Activated T-cell treated with anti-CD3 and anti-CD28 coated beads, Interleukin-2, amount 50 U/mL, for 72 hours (primary cell): ENCODE measurements at regions not wholly inside any gene's neighbourhood (a gene's known extent, or its start where the extent isn't known, plus 50 kb on each side); places are given as distances from the start of the nearest gene placed in this dataset.

Experiments used
- ATAC-seq, 2 donors: fragments of 150-1000 bp; cut with Tn5 transposase; replicated peaks in 1 of 2; 2 replicates each; pipeline ENCODE4 v1.10.0; 2021; ENCODE audit warnings: moderate library complexity in 2 of 2, mild to moderate bottlenecking in 1 of 2
- DNase-seq, 2 donors: peaks; one replicate each; pipeline ENCODE4 v3.0.0; 2021 to 2022; ENCODE audit warnings: mixed read lengths in 1 of 2
- H3K27ac Mint-ChIP-seq: one replicate; pipeline ENCODE4 v1.8.0; 2022; ENCODE audit warnings: mild to moderate bottlenecking, moderate library complexity, mixed read lengths
- H3K27me3 Mint-ChIP-seq: one replicate; pipeline ENCODE4 v1.8.0; 2022; ENCODE audit warnings: low read depth, mixed read lengths
- H3K36me3 Mint-ChIP-seq, 2 donors: one replicate each; pipeline ENCODE4 v1.8.0; 2022; ENCODE audit warnings: mixed read lengths in 2 of 2, mild to moderate bottlenecking in 1 of 2; ENCODE audit not compliant: insufficient read depth in 2 of 2
- H3K4me1 Mint-ChIP-seq: one replicate; pipeline ENCODE4 v1.8.0; 2022; ENCODE audit warnings: low read depth, mixed read lengths
- H3K4me3 Mint-ChIP-seq, 2 donors: one replicate each; pipeline ENCODE4 v1.8.0; 2022; ENCODE audit warnings: mild to moderate bottlenecking in 2 of 2, mixed read lengths in 2 of 2, moderate library complexity in 2 of 2
- H3K9me3 Mint-ChIP-seq, 2 donors: one replicate each; pipeline ENCODE4 v1.8.0; 2022; ENCODE audit warnings: mixed read lengths in 2 of 2

- DNase-seq: no peak
- no peaks in the 10 kb centered on the region for H3K9me3 Mint-ChIP-seq
- H3K4me1 Mint-ChIP-seq: no peaks in the 10 kb centered on the region
- H3K27ac Mint-ChIP-seq: no peak overlapping the region
- no peak for ATAC-seq
- H3K27me3 Mint-ChIP-seq: peaks cover 25% of the 10 kb centered on the region
- H3K36me3 Mint-ChIP-seq: no peaks in the 10 kb centered on the region
- no peak overlapping the region for H3K4me3 Mint-ChIP-seq
Observed at GRCh38 chr4:81881855-81882621, 410.3 kb upstream of the RASGEF1B start.

GRCh38 chr4:81876106-81876505 is 404.4 kb upstream of the RASGEF1B start:
- no peak overlapping the region for H3K27ac Mint-ChIP-seq
- H3K4me1 Mint-ChIP-seq: no peaks in the 10 kb centered on the region
- H3K4me3 Mint-ChIP-seq: no peak overlapping the region
- no peaks in the 10 kb centered on the region for H3K36me3 Mint-ChIP-seq
- DNase-seq (no peak), ATAC-seq (no peak)
- no peaks in the 10 kb centered on the region for H3K9me3 Mint-ChIP-seq
- H3K27me3 Mint-ChIP-seq: peaks cover 8% of the 10 kb centered on the region

- H3K27me3 Mint-ChIP-seq: peaks cover 8% of the 10 kb centered on the region
- ATAC-seq (no peak), DNase-seq (no peak)
- H3K27ac Mint-ChIP-seq: no peak overlapping the region
- no peaks in the 10 kb centered on the region for H3K4me1 Mint-ChIP-seq
- no peaks in the 10 kb centered on the region for H3K36me3 Mint-ChIP-seq
- H3K4me3 Mint-ChIP-seq: no peak overlapping the region
- H3K9me3 Mint-ChIP-seq: no peaks in the 10 kb centered on the region
Observed at GRCh38 chr4:81874661-81875515, 403.2 kb upstream of the RASGEF1B start.

- no peak for ATAC-seq
- no peaks in the 10 kb centered on the region for H3K36me3 Mint-ChIP-seq
- H3K27me3 Mint-ChIP-seq: no peaks in the 10 kb centered on the region
- DNase-seq: no peak
- no peak overlapping the region for H3K27ac Mint-ChIP-seq
- H3K4me3 Mint-ChIP-seq: no peak overlapping the region
- no peaks in the 10 kb centered on the region for H3K9me3 Mint-ChIP-seq
- no peaks in the 10 kb centered on the region for H3K4me1 Mint-ChIP-seq
Observed at GRCh38 chr4:81870275-81870674, 398.6 kb upstream of the RASGEF1B start.

GRCh38 chr4:81860111-81860510 is 388.4 kb upstream of the RASGEF1B start:
- Mint-ChIP-seq H3K4me1 (no peaks in the 10 kb centered on the region), H3K36me3 (peaks cover 0 to 1% of the 10 kb centered on the region in 2 donors), H3K27ac (no peak overlapping the region), H3K4me3 (no peak overlapping the region), H3K27me3 (peaks cover 9% of the 10 kb centered on the region), H3K9me3 (peaks cover 1% of the 10 kb centered on the region in 2 donors)
- ATAC-seq: no peak
- DNase-seq: no peak

GRCh38 chr4:81854406-81854805 is 382.7 kb upstream of the RASGEF1B start:
- peaks cover 9% of the 10 kb centered on the region for H3K27me3 Mint-ChIP-seq
- no peak overlapping the region for H3K4me3 Mint-ChIP-seq
- ATAC-seq: no peak
- H3K4me1 Mint-ChIP-seq: peaks cover 16% of the 10 kb centered on the region
- H3K36me3 Mint-ChIP-seq: peaks cover 5 to 19% of the 10 kb centered on the region in 2 donors
- peaks cover 13 to 14% of the 10 kb centered on the region in 2 donors for H3K9me3 Mint-ChIP-seq
- no peak overlapping the region for H3K27ac Mint-ChIP-seq
- no peak for DNase-seq

GRCh38 chr4:81852031-81852715 is 380.5 kb upstream of the RASGEF1B start:
- H3K27me3 Mint-ChIP-seq: peaks cover 9% of the 10 kb centered on the region

GRCh38 chr4:81850701-81851100 is 379.0 kb upstream of the RASGEF1B start:
- Mint-ChIP-seq H3K4me3 (no peak overlapping the region), H3K27ac (no peak overlapping the region), H3K27me3 (peaks cover 9% of the 10 kb centered on the region), H3K4me1 (peaks cover 16% of the 10 kb centered on the region), H3K9me3 (peaks cover 13 to 14% of the 10 kb centered on the region in 2 donors), H3K36me3 (peaks cover 5 to 19% of the 10 kb centered on the region in 2 donors)
- DNase-seq (no peak), ATAC-seq (no peak)

More at GRCh38 chr4:81852031-81852715, 380.5 kb upstream of the RASGEF1B start:
- ATAC-seq (no peak), DNase-seq (no peak)
- Mint-ChIP-seq H3K9me3 (peaks cover 13 to 14% of the 10 kb centered on the region in 2 donors), H3K27ac (no peak overlapping the region), H3K36me3 (peaks cover 5 to 19% of the 10 kb centered on the region in 2 donors), H3K4me3 (no peak overlapping the region), H3K4me1 (peaks cover 16% of the 10 kb centered on the region)

GRCh38 chr4:81845761-81846160 is 374.1 kb upstream of the RASGEF1B start:
- Mint-ChIP-seq H3K27ac (no peak overlapping the region), H3K4me1 (peaks cover 4% of the 10 kb centered on the region), H3K4me3 (no peak overlapping the region), H3K36me3 (no peaks in the 10 kb centered on the region), H3K9me3 (no peaks in the 10 kb centered on the region), H3K27me3 (peaks cover 12% of the 10 kb centered on the region)
- ATAC-seq (no peak), DNase-seq (no peak)

GRCh38 chr4:81845273-81845672 is 373.6 kb upstream of the RASGEF1B start:
- H3K9me3 Mint-ChIP-seq: no peaks in the 10 kb centered on the region

GRCh38 chr4:81844717-81845116 is 373.0 kb upstream of the RASGEF1B start:
- ATAC-seq: peak; percentile 88 to 93
- H3K4me1 Mint-ChIP-seq: peaks cover 11% of the 10 kb centered on the region

More at GRCh38 chr4:81845273-81845672, 373.6 kb upstream of the RASGEF1B start:
- no peaks in the 10 kb centered on the region for H3K36me3 Mint-ChIP-seq
- DNase-seq (no peak), ATAC-seq (no peak)
- peaks cover 10% of the 10 kb centered on the region for H3K27me3 Mint-ChIP-seq
- peaks cover 6% of the 10 kb centered on the region for H3K4me1 Mint-ChIP-seq
- no peak overlapping the region for H3K4me3 Mint-ChIP-seq
- no peak overlapping the region for H3K27ac Mint-ChIP-seq

GRCh38 chr4:81839347-81840042 is 367.8 kb upstream of the RASGEF1B start:
- no peaks in the 10 kb centered on the region for H3K9me3 Mint-ChIP-seq
- H3K4me3 Mint-ChIP-seq: no peak overlapping the region
- peak; percentile 49 to 62 for ATAC-seq
- DNase-seq: no peak
- peaks cover 6% of the 10 kb centered on the region for H3K27me3 Mint-ChIP-seq
- H3K36me3 Mint-ChIP-seq: no peaks in the 10 kb centered on the region
- no peak overlapping the region for H3K27ac Mint-ChIP-seq
- H3K4me1 Mint-ChIP-seq: peaks cover 21% of the 10 kb centered on the region

More at GRCh38 chr4:81844717-81845116, 373.0 kb upstream of the RASGEF1B start:
- H3K9me3 Mint-ChIP-seq: no peaks in the 10 kb centered on the region
- H3K27ac Mint-ChIP-seq: no peak overlapping the region
- H3K27me3 Mint-ChIP-seq: peaks cover 6% of the 10 kb centered on the region
- H3K4me3 Mint-ChIP-seq: no peak overlapping the region
- peak; percentile 73 to 76 for DNase-seq
- H3K36me3 Mint-ChIP-seq: no peaks in the 10 kb centered on the region
